Mesenchymal stem cell (in vitro differentiated cells and primary cell): ENCODE measurements at regions not wholly inside any gene's neighbourhood (a gene's known extent, or its start where the extent isn't known, plus 50 kb on each side); places are given as distances from the start of the nearest gene placed in this dataset.

Source experiments
- DNase-seq: peaks from one replicate; pipeline ENCODE4 v3.0.0-alpha.2; 2013
- H2AFZ ChIP-seq: one replicate; pipeline ENCODE4 v1.6.1; 2013; ENCODE audit warnings: low read depth, mild to moderate bottlenecking, control low read depth, inconsistent platforms, low read length, moderate library complexity
- H2AK5ac ChIP-seq: 2 replicates; pipeline ENCODE4 v1.6.1; 2013; ENCODE audit warnings: low read length, moderate library complexity, mild to moderate bottlenecking, inconsistent platforms; ENCODE audit not compliant: severe bottlenecking
- H2BK120ac ChIP-seq: one replicate; pipeline ENCODE4 v1.6.1; 2013; ENCODE audit warnings: low read depth, mild to moderate bottlenecking, inconsistent platforms, low read length, moderate library complexity
- H2BK12ac ChIP-seq, 2 experiments: one replicate each; pipeline ENCODE4 v1.6.1; 2013; ENCODE audit warnings: inconsistent platforms in 2 of 2, low read length in 2 of 2, mild to moderate bottlenecking in 2 of 2, moderate library complexity in 2 of 2, control low read depth in 1 of 2
- H2BK15ac ChIP-seq: one replicate; pipeline ENCODE4 v1.6.1; 2013; ENCODE audit warnings: mild to moderate bottlenecking, low read depth, inconsistent platforms; ENCODE audit not compliant: poor library complexity, severe bottlenecking
- H2BK5ac ChIP-seq: 2 replicates; pipeline ENCODE4 v1.6.1; 2013; ENCODE audit warnings: low read depth, mild to moderate bottlenecking, low read length, control low read depth, inconsistent platforms; ENCODE audit not compliant: poor library complexity, severe bottlenecking
- H3K14ac ChIP-seq, 2 experiments: one replicate each; pipeline ENCODE4 v1.6.1; 2013; ENCODE audit warnings: inconsistent platforms in 2 of 2, low read length in 2 of 2, control low read depth in 1 of 2, mild to moderate bottlenecking in 1 of 2, moderate library complexity in 1 of 2
- H3K18ac ChIP-seq, 2 experiments: one replicate each; pipeline ENCODE4 v1.6.1; 2013; ENCODE audit warnings: inconsistent platforms in 2 of 2, low read length in 2 of 2, control low read depth in 1 of 2, low read depth in 1 of 2, mild to moderate bottlenecking in 1 of 2
- H3K23ac ChIP-seq, 2 experiments: one replicate each; pipeline ENCODE4 v1.6.1; 2013; ENCODE audit warnings: inconsistent platforms in 2 of 2, low read length in 2 of 2, mild to moderate bottlenecking in 2 of 2, moderate library complexity in 2 of 2, control low read depth in 1 of 2
- H3K27ac ChIP-seq: 2 replicates; pipeline ENCODE4 v1.5.1; 2013; ENCODE audit warnings: mild to moderate bottlenecking, moderate library complexity, low read length, control low read depth, inconsistent platforms; ENCODE audit not compliant: poor library complexity, severe bottlenecking
- H3K27me3 ChIP-seq, 2 experiments: 2 replicates each; pipeline versions ENCODE4 v1.6.1 to v1.7.0; 2013; ENCODE audit warnings: low read length in 2 of 2, mild to moderate bottlenecking in 2 of 2, moderate library complexity in 2 of 2, control low read depth in 1 of 2, inconsistent platforms in 1 of 2; ENCODE audit not compliant: control insufficient read depth in 1 of 2, insufficient read depth in 1 of 2
- H3K36me3 ChIP-seq, 2 experiments: 2 replicates each; pipeline versions ENCODE4 v1.6.1 to v1.7.0; 2013; ENCODE audit warnings: low read length in 2 of 2, control low read depth in 1 of 2, inconsistent platforms in 1 of 2, low read depth in 1 of 2, mild to moderate bottlenecking in 1 of 2; ENCODE audit not compliant: insufficient read depth in 2 of 2, control insufficient read depth in 1 of 2
- H3K4ac ChIP-seq, 2 experiments: one replicate each; pipeline ENCODE4 v1.6.1; 2013; ENCODE audit warnings: inconsistent platforms in 2 of 2, low read length in 2 of 2, mild to moderate bottlenecking in 2 of 2, moderate library complexity in 2 of 2, control low read depth in 1 of 2, low read depth in 1 of 2
- H3K4me1 ChIP-seq: 2 replicates; pipeline ENCODE4 v1.6.1; 2013; ENCODE audit warnings: low read depth, low read length, control low read depth; ENCODE audit not compliant: control insufficient read depth, insufficient read depth
- H3K4me2 ChIP-seq: 2 replicates; pipeline ENCODE4 v1.6.1; 2013; ENCODE audit warnings: low read length, mild to moderate bottlenecking, inconsistent platforms; ENCODE audit not compliant: poor library complexity, severe bottlenecking
- H3K4me3 ChIP-seq, 2 experiments: 2 replicates each; pipeline versions ENCODE4 v1.5.1 to v1.7.0; 2013; ENCODE audit warnings: low read length in 2 of 2, mild to moderate bottlenecking in 2 of 2, control low read depth in 1 of 2, low read depth in 1 of 2; ENCODE audit not compliant: insufficient read depth in 1 of 2
- H3K79me1 ChIP-seq: replicated peaks from 2 replicates; pipeline ENCODE4 v1.6.1; 2013; ENCODE audit warnings: mild to moderate bottlenecking, control low read depth, low read length, inconsistent platforms; ENCODE audit not compliant: poor library complexity, severe bottlenecking
- H3K9ac ChIP-seq: 2 replicates; pipeline ENCODE4 v1.7.0; 2013; ENCODE audit warnings: mild to moderate bottlenecking, low read length, moderate library complexity
- H3K9me3 ChIP-seq: 2 replicates; pipeline ENCODE4 v1.7.0; 2013; ENCODE audit warnings: mild to moderate bottlenecking, low read length; ENCODE audit not compliant: control insufficient read depth
- H4K8ac ChIP-seq: one replicate; pipeline ENCODE4 v1.6.1; 2013; ENCODE audit warnings: inconsistent platforms, mild to moderate bottlenecking, low read length, moderate library complexity
- H4K91ac ChIP-seq: one replicate; pipeline ENCODE4 v1.6.1; 2013; ENCODE audit warnings: mild to moderate bottlenecking, low read length, inconsistent platforms
- WGBS: methylation state at CpG from one replicate; pipeline ENCODE4 v1.1.7; 2013; ENCODE audit warnings: mixed read lengths; 5-methylcytosine and 5-hydroxymethylcytosine counted together

DNA sequence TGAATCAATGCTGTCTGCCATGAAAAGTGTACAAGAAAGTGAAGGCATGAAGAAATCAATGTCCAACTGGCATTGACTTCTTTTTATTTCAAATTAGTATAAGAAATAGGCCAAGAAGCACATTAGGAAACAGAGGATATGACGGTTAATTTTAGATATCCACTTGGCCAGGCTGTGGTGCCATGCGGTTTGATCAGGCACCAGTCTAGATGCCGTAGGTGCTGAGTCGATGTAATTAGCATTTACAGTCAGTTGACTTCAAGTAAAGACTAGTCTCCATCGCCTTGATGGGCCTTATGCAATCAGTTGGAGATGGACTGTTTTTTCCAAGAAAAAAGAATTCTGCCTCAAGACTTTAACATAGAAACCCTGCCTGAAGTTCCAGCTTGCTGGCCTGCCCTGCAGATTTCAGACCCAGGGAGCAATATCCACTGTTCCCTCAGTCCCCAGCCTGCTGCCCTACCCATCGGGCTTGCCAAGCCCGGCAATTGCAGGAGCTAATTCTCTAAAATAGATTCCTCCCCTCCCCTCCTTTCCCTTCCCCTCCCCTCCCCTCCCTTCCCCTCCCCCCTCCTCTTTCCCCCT, 120.5 kb upstream of the PEG3 start:
- no peak overlapping the region for H3K18ac ChIP-seq
- no peaks in the 10 kb centered on the region for H3K27me3 ChIP-seq
- H2AFZ ChIP-seq, result no peak overlapping the region

DNA sequence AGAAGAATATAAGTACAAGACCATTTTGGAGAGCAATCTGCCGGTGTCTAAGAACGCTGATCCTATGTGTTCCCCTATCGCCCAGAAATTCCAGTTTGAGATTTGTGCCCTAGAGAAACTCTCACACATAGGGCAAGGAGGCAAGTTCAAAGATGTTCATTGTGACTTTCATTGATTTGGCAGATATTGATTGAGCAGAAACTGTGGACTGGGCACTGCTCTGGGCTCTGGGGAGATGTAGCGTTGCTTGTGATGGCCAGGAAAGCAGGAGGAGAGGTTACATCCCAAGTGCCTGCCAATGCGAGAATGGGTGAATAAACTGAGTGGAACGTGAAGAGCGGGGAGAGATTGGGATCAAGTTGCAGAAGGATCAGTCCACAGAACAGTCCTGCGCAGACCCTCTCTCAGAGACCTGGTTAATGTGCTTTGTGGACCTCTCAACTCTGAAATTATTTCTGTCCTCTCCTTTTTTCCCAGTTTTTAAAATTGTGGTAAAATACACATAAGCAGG, 123.9 kb upstream of the PEG3 start:
- Histone ChIP-seq H3K36me3 (no peaks in the 10 kb centered on the region), H3K4me2 (no peak overlapping the region), H3K27me3 (no peaks in the 10 kb centered on the region), H3K79me1 (no peaks in the 10 kb centered on the region), H2BK5ac (no peak overlapping the region), H3K9ac (no peak overlapping the region), H2AFZ (no peak overlapping the region), H3K4me3 (no peak overlapping the region), H2BK15ac (no peak overlapping the region), H3K18ac (no peak overlapping the region), H3K23ac (no peak overlapping the region), H2AK5ac (no peak overlapping the region), H3K9me3 (peaks cover 6% of the 10 kb centered on the region), H3K4me1 (no peaks in the 10 kb centered on the region), H2BK12ac (no peak overlapping the region), H3K27ac (no peak overlapping the region), H4K8ac (no peak overlapping the region), H2BK120ac (no peak overlapping the region), H4K91ac (no peak overlapping the region), H3K4ac (no peak overlapping the region), H3K14ac (no peak overlapping the region)
- WGBS, result 86% methylated on average over 8 of the region's 8 CpGs
- DNase-seq, result no peak

More for the DNA sequence above, 120.5 kb upstream of the PEG3 start:
- H4K8ac ChIP-seq, result no peak overlapping the region
- no peak overlapping the region for H3K4me3 ChIP-seq
- no peak overlapping the region for H2BK5ac ChIP-seq
- no peak overlapping the region for H3K14ac ChIP-seq
- no peak overlapping the region for H4K91ac ChIP-seq
- H2AK5ac ChIP-seq, result no peak overlapping the region
- no peak overlapping the region for H3K4ac ChIP-seq
- DNase-seq, result no peak
- H2BK12ac ChIP-seq, result no peak overlapping the region
- H3K4me1 ChIP-seq, result no peaks in the 10 kb centered on the region
- H2BK15ac ChIP-seq, result no peak overlapping the region
- H3K9me3 ChIP-seq, result peaks cover 11% of the 10 kb centered on the region
- 52% methylated on average over 7 of the region's 7 CpGs for WGBS
- H3K23ac ChIP-seq, result no peak overlapping the region
- H3K4me2 ChIP-seq, result no peak overlapping the region
- H3K9ac ChIP-seq, result no peak overlapping the region
- no peak overlapping the region for H2BK120ac ChIP-seq
- no peak overlapping the region for H3K27ac ChIP-seq
- no peaks in the 10 kb centered on the region for H3K79me1 ChIP-seq
- no peaks in the 10 kb centered on the region for H3K36me3 ChIP-seq

- no peaks in the 10 kb centered on the region for H3K36me3 ChIP-seq
- no peak overlapping the region for H3K4me3 ChIP-seq
- no peak overlapping the region for H3K4ac ChIP-seq
- H2BK120ac ChIP-seq, result no peak overlapping the region
- H3K27me3 ChIP-seq, result no peaks in the 10 kb centered on the region
- no peak overlapping the region for H3K4me2 ChIP-seq
- 79% methylated on average over 17 of the region's 17 CpGs for WGBS
- no peaks in the 10 kb centered on the region for H3K79me1 ChIP-seq
- peaks cover 6% of the 10 kb centered on the region for H3K9me3 ChIP-seq
- H3K14ac ChIP-seq, result no peak overlapping the region
- H4K91ac ChIP-seq, result no peak overlapping the region
- H3K9ac ChIP-seq, result no peak overlapping the region
- no peak overlapping the region for H2BK5ac ChIP-seq
- no peak overlapping the region for H2AFZ ChIP-seq
- H2BK12ac ChIP-seq, result no peak overlapping the region
- H3K27ac ChIP-seq, result no peak overlapping the region
- DNase-seq, result no peak
- no peak overlapping the region for H2AK5ac ChIP-seq
- H3K4me1 ChIP-seq, result no peaks in the 10 kb centered on the region
- H2BK15ac ChIP-seq, result no peak overlapping the region
- no peak overlapping the region for H3K23ac ChIP-seq
- H4K8ac ChIP-seq, result no peak overlapping the region
- H3K18ac ChIP-seq, result no peak overlapping the region
These were observed 125.7 kb upstream of the PEG3 start for GRCh38 chr19:56966225-56966696.

DNA sequence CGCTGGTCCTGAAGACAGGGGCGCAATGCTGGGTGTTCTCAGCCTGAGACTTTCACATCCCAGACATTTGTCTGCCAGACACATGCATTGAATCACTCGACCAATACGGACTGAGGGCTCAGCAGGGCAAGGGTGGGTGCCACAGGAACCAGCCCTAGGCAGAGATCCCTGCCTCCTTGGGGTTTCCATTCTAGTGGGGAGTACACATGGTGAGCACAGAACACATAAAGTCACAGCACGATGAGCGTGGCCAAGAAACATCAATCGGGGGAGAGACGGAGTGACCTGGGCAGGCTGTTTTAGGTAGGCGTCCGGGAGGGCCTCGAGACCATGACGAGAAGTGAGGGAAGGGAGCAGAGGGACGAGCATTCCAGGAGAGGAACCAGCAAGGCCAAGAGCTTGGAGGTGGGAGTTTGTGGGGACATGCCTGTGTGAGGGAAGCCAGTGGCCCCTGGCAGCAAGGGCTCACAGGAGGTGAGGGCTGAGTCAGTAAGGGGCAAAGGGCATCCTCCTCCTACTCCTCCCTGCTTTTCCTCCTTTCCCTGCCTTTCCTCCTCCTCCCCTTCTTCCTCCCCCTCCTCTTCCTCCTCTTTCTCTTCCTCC, 126.3 kb upstream of the PEG3 start:
- Histone ChIP-seq H2AK5ac (no peak overlapping the region), H3K27ac (no peak overlapping the region), H3K79me1 (no peaks in the 10 kb centered on the region), H2BK120ac (no peak overlapping the region), H3K4me1 (no peaks in the 10 kb centered on the region), H3K36me3 (no peaks in the 10 kb centered on the region), H4K91ac (no peak overlapping the region), H2AFZ (no peak overlapping the region), H4K8ac (no peak overlapping the region), H3K4ac (no peak overlapping the region), H3K23ac (no peak overlapping the region), H3K27me3 (no peaks in the 10 kb centered on the region), H2BK15ac (no peak overlapping the region), H3K18ac (no peak overlapping the region), H3K4me3 (no peak overlapping the region), H2BK12ac (no peak overlapping the region), H3K9me3 (peaks cover 6% of the 10 kb centered on the region), H2BK5ac (no peak overlapping the region), H3K4me2 (no peak overlapping the region), H3K9ac (no peak overlapping the region), H3K14ac (no peak overlapping the region)
- DNase-seq, result no peak
- WGBS, result 70% methylated on average over 13 of the region's 13 CpGs
